ENCODE measurements at regions not wholly inside any gene's neighbourhood (a gene's known extent, or its start where the extent isn't known, plus 50 kb on each side); places are given as distances from the start of the nearest gene placed in this dataset.

DNA sequence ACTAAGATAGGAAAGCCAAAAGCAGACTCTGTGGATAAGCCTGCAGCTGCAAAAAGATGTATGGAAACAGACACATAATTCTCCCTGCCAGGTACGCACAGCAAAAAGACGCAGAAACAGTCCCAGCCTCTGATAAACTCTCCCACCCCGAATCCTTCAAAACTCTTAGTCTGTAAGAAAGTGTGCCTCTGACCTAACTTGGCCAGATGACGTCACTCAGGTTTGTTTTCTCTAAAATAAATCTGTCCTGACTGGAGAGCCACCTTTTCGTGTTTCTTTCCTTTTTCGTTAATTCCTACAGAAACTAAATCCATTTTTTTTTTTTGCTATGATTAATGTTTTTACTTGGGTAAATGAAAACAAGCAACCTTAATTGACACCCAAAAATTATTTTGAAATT, 793.8 kb downstream of the SORCS1 start:
- TF ChIP-seq, protein P1, sequence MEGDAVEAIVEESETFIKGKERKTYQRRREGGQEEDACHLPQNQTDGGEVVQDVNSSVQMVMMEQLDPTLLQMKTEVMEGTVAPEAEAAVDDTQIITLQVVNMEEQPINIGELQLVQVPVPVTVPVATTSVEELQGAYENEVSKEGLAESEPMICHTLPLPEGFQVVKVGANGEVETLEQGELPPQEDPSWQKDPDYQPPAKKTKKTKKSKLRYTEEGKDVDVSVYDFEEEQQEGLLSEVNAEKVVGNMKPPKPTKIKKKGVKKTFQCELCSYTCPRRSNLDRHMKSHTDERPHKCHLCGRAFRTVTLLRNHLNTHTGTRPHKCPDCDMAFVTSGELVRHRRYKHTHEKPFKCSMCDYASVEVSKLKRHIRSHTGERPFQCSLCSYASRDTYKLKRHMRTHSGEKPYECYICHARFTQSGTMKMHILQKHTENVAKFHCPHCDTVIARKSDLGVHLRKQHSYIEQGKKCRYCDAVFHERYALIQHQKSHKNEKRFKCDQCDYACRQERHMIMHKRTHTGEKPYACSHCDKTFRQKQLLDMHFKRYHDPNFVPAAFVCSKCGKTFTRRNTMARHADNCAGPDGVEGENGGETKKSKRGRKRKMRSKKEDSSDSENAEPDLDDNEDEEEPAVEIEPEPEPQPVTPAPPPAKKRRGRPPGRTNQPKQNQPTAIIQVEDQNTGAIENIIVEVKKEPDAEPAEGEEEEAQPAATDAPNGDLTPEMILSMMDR (IDR thresholded peaks at IDR 0.05): no peak
- no peak for TF ChIP-seq POLR2A (IDR thresholded peaks at IDR 0.05)
